GM21723 (cell line): ENCODE measurements at regions not wholly inside any gene's neighbourhood (a gene's known extent, or its start where the extent isn't known, plus 50 kb on each side); places are given as distances from the start of the nearest gene placed in this dataset.

Experiments
- ATAC-seq: cut with Tn5 transposase; IDR thresholded peaks from one replicate; pipeline ENCODE4 v1.9.1; 2021; ENCODE audit warnings: mild to moderate bottlenecking, moderate library complexity; ENCODE audit not compliant: unreplicated experiment

- ATAC-seq, result no peak
Observed at GRCh38 chr7:118076564-118076963, 107.4 kb upstream of the LSM8 start.

- ATAC-seq, result no peak
Observed at GRCh38 chr7:118078015-118078414, 105.9 kb upstream of the LSM8 start.

- no peak for ATAC-seq
Observed at GRCh38 chr7:118079369-118079768, 104.6 kb upstream of the LSM8 start.

GRCh38 chr7:118080947-118081346 lies 103.0 kb upstream of the LSM8 start:
- peak; percentile 95 for ATAC-seq

- no peak for ATAC-seq
Observed at GRCh38 chr7:118082506-118082905, 101.5 kb upstream of the LSM8 start.

- ATAC-seq, result no peak
Observed at GRCh38 chr7:118085000-118085399, 99.0 kb upstream of the LSM8 start.

- ATAC-seq, result no peak
Observed at GRCh38 chr7:118087126-118087525, 96.8 kb upstream of the LSM8 start.

- ATAC-seq, result no peak
Observed at GRCh38 chr7:118094044-118094443, 89.9 kb upstream of the LSM8 start.

- peak; percentile 69 for ATAC-seq
Observed at GRCh38 chr7:118104812-118105441, 79.0 kb upstream of the LSM8 start.

- peak; percentile 10 for ATAC-seq
Observed at GRCh38 chr7:118109607-118110006, 74.4 kb upstream of the LSM8 start.

GRCh38 chr7:118110178-118110925 lies 73.6 kb upstream of the LSM8 start:
- ATAC-seq, result peak; percentile 65

- no peak for ATAC-seq
Observed at GRCh38 chr7:118111347-118111746, 72.6 kb upstream of the LSM8 start.

GRCh38 chr7:118114175-118114574 lies 69.8 kb upstream of the LSM8 start:
- ATAC-seq, result no peak

GRCh38 chr7:118129041-118129795 lies 54.7 kb upstream of the LSM8 start:
- no peak for ATAC-seq

- ATAC-seq, result no peak
Observed at GRCh38 chr7:118132764-118133163, 51.2 kb upstream of the LSM8 start.
